ENCODE measurements at regions not wholly inside any gene's neighbourhood (a gene's known extent, or its start where the extent isn't known, plus 50 kb on each side); places are given as distances from the start of the nearest gene placed in this dataset.

GRCh38 chr2:106012591-106013347 lies 181.3 kb downstream of the UXS1 start:
- no peak overlapping the region for H3K4me3 ChIP-seq (ENCODE audit: low read depth, low read length)
- ChIA-PET CTCF (no interaction called here), POLR2A (no interaction called here)
- TF ChIP-seq, protein P1, sequence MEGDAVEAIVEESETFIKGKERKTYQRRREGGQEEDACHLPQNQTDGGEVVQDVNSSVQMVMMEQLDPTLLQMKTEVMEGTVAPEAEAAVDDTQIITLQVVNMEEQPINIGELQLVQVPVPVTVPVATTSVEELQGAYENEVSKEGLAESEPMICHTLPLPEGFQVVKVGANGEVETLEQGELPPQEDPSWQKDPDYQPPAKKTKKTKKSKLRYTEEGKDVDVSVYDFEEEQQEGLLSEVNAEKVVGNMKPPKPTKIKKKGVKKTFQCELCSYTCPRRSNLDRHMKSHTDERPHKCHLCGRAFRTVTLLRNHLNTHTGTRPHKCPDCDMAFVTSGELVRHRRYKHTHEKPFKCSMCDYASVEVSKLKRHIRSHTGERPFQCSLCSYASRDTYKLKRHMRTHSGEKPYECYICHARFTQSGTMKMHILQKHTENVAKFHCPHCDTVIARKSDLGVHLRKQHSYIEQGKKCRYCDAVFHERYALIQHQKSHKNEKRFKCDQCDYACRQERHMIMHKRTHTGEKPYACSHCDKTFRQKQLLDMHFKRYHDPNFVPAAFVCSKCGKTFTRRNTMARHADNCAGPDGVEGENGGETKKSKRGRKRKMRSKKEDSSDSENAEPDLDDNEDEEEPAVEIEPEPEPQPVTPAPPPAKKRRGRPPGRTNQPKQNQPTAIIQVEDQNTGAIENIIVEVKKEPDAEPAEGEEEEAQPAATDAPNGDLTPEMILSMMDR (IDR thresholded peaks at IDR 0.05; ENCODE audit: insufficient read depth, low read depth, low read length): no peak
- H3K36me3 ChIP-seq (ENCODE audit: control insufficient read depth, insufficient read depth, low read length): no peaks in the 10 kb centered on the region
- no peaks in the 10 kb centered on the region for H3K27me3 ChIP-seq (ENCODE audit: control insufficient read depth, insufficient read depth, low read length)
- no peak for DNase-seq (ENCODE audit: low read depth)

GRCh38 chr2:106012001-106012590 lies 182.0 kb downstream of the UXS1 start:
- CTCF ChIA-PET: no interaction called here
- POLR2A ChIA-PET: no interaction called here
- Histone ChIP-seq H3K27me3 (ENCODE audit: control insufficient read depth, insufficient read depth, low read length) (no peaks in the 10 kb centered on the region), H3K4me3 (ENCODE audit: low read depth, low read length) (no peak overlapping the region), H3K36me3 (ENCODE audit: control insufficient read depth, insufficient read depth, low read length) (no peaks in the 10 kb centered on the region)
- TF ChIP-seq, protein P1 (IDR thresholded peaks at IDR 0.05; ENCODE audit: insufficient read depth, low read depth, low read length): no peak
- no peak for DNase-seq (ENCODE audit: low read depth)

DNA sequence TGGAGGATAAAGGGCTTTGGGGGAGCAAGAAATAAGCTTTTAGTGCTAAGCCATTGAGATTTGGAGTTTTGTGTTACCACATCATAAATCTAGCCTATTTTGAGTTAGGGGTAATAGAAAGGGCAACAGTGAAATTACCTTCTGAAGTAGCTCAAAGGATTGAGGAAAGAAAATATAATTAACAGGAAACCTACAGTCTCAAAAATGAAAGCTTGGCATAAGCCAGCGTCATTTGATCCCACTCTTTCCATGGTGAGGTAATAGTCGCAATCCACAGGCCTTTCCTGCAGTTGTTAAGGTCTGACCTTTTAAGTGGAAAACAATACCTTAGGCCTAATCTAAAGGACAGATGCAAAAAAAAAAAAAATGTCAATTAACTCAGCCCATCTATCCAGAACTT lies 182.7 kb downstream of the UXS1 start:
- DNase-seq (ENCODE audit: low read depth): no peak
- H3K27me3 ChIP-seq (ENCODE audit: control insufficient read depth, insufficient read depth, low read length): no peaks in the 10 kb centered on the region
- ChIA-PET CTCF (no interaction called here), POLR2A (no interaction called here)
- no peak overlapping the region for H3K4me3 ChIP-seq (ENCODE audit: low read depth, low read length)
- TF ChIP-seq, protein P1 (IDR thresholded peaks at IDR 0.05; ENCODE audit: insufficient read depth, low read depth, low read length): no peak
- H3K36me3 ChIP-seq (ENCODE audit: control insufficient read depth, insufficient read depth, low read length): no peaks in the 10 kb centered on the region

DNA sequence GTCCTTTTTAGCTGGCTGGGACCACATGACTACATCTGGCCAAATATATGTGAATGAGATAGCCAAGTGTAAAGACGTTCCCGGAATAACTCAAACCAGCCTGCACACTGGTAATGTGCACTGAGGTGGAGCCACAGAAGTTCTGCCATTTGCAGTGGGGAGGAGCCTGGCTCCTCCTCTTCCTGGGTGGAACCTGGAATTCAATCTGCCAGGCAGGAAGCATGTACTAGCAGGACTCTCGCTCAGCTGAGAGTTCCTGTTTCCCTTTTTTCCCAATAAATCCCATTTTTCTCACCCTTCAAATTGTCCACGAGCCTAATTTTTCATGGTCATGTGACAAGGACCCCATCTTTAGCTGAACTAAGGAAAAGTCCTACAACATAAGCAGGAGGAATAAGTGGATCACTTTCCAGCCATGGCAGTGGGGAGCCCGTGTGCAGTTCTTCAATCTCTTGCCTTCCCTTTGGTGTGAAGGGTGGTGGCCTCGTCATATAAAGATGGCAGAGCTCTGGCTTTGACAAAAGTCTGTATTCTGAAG lies 183.2 kb downstream of the UXS1 start:
- CTCF ChIA-PET: no interaction called here

DNA sequence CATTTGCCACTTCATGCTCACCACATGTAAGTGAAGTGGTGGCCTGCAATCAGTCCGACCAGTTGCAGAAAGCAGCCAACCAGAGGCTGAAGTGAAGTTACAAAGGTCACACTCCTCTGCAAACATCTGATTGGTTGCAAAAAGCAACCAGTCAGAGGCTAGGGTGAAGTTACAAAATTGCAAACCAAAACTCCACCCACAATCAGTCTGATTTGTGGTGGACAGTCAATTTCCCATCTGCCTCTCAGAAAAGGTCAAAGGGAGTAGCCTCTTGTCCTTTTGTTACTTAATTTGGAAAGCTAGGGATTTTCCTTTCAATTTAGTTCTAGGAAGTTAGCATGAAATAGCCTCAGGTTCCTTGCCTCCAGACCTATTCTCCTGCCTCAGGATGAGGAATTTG lies 185.0 kb downstream of the UXS1 start:
- CTCF ChIA-PET: no interaction called here

More for the DNA sequence above, 183.2 kb downstream of the UXS1 start:
- Histone ChIP-seq H3K4me3 (ENCODE audit: low read depth, low read length) (no peak overlapping the region), H3K36me3 (ENCODE audit: control insufficient read depth, insufficient read depth, low read length) (no peaks in the 10 kb centered on the region), H3K27me3 (ENCODE audit: control insufficient read depth, insufficient read depth, low read length) (no peaks in the 10 kb centered on the region)
- TF ChIP-seq, protein P1 (IDR thresholded peaks at IDR 0.05; ENCODE audit: insufficient read depth, low read depth, low read length): no peak
- POLR2A ChIA-PET: no interaction called here
- no peak for DNase-seq (ENCODE audit: low read depth)

More for the DNA sequence above, 185.0 kb downstream of the UXS1 start:
- Histone ChIP-seq H3K36me3 (ENCODE audit: control insufficient read depth, insufficient read depth, low read length) (no peaks in the 10 kb centered on the region), H3K4me3 (ENCODE audit: low read depth, low read length) (no peak overlapping the region), H3K27me3 (ENCODE audit: control insufficient read depth, insufficient read depth, low read length) (no peaks in the 10 kb centered on the region)
- DNase-seq (ENCODE audit: low read depth): no peak
- POLR2A ChIA-PET: no interaction called here
- TF ChIP-seq, protein P1 (IDR thresholded peaks at IDR 0.05; ENCODE audit: insufficient read depth, low read depth, low read length): no peak

Data from BJ (cell line).